Left lobe of liver (tissue), 2 donors: ENCODE measurements at regions not wholly inside any gene's neighbourhood (a gene's known extent, or its start where the extent isn't known, plus 50 kb on each side); places are given as distances from the start of the nearest gene placed in this dataset.
"Not testable (repeated sequence)": the region's sequence is repeated elsewhere in the genome, so short reads cannot be mapped to it uniquely, and the experiment has no call there.

Source experiments
- ATAC-seq: fragments of 200-7000 bp; cut with Tn5 transposase; one replicate; pipeline ENCODE4 v1.9.1; 2020; ENCODE audit warnings: mild to moderate bottlenecking, moderate library complexity
- DNase-seq: peaks from one replicate; pipeline ENCODE4 v3.0.0-alpha.2; 2020; ENCODE audit warnings: low spot score
- donor health status: DM: no; HTN: no; CAD: no; lungs with moderate emphysema.
- donor health status: DM: no; HTN: yes; CAD: no.

GRCh38 chr10:4902571-4903011 is 60.6 kb upstream of the AKR1C1 start:
- ATAC-seq: peak; percentile 86
- no peak for DNase-seq

GRCh38 chr10:4903126-4903525 is 60.1 kb upstream of the AKR1C1 start:
- not testable (repeated sequence) for DNase-seq
- peak; percentile 6 for ATAC-seq

- not testable (repeated sequence) for ATAC-seq, DNase-seq
Observed at GRCh38 chr10:4903675-4904074, 59.5 kb upstream of the AKR1C1 start.

- DNase-seq (no peak), ATAC-seq (peak; percentile 70)
Observed at GRCh38 chr10:4909118-4909517, 54.1 kb upstream of the AKR1C1 start.
